CD8-positive, alpha-beta memory T cell (primary cell): ENCODE measurements at regions not wholly inside any gene's neighbourhood (a gene's known extent, or its start where the extent isn't known, plus 50 kb on each side); places are given as distances from the start of the nearest gene placed in this dataset.

Experiments used
- CTCF ChIA-PET: fragments of 350-600 bp; sonication (Branson Sonifier 250); formaldehyde crosslinking; loops from one replicate; lab custom pipeline; 2021; ENCODE audit warnings: antibody characterized with exemption; lab: Charles Lee
- POLR2A ChIA-PET: fragments of 350-600 bp; sonication (Branson Sonifier 250); formaldehyde crosslinking; loops from one replicate; lab custom pipeline; 2021; ENCODE audit warnings: antibody characterized with exemption; lab: Charles Lee
- DNase-seq, 5 donors: peaks; one replicate each; pipeline versions ENCODE4 v3.0.0 to v3.0.0-alpha.2; 2020 to 2022; ENCODE audit warnings: mixed read lengths in 1 of 5
- H3K27ac ChIP-seq: one replicate; pipeline ENCODE4 v1.7.0; 2013; ENCODE audit warnings: low read depth, mild to moderate bottlenecking, low read length, moderate library complexity
- H3K27me3 ChIP-seq: 2 replicates; pipeline ENCODE4 v1.7.0; 2013; ENCODE audit warnings: low read length, mild to moderate bottlenecking; ENCODE audit not compliant: insufficient read depth, poor library complexity, severe bottlenecking
- H3K36me3 ChIP-seq: 2 replicates; pipeline ENCODE4 v1.7.0; 2013; ENCODE audit warnings: mild to moderate bottlenecking, low read length, moderate library complexity; ENCODE audit not compliant: insufficient read depth
- H3K4me1 ChIP-seq: 2 replicates; pipeline ENCODE4 v1.7.0; 2013; ENCODE audit warnings: mild to moderate bottlenecking, low read length, moderate library complexity; ENCODE audit not compliant: insufficient read depth
- H3K4me3 ChIP-seq: 2 replicates; pipeline ENCODE4 v1.7.0; 2013; ENCODE audit warnings: mild to moderate bottlenecking, low read length
- H3K9me3 ChIP-seq: 2 replicates; pipeline ENCODE4 v1.7.0; 2013; ENCODE audit warnings: mild to moderate bottlenecking, low read length
- H3K27ac Mint-ChIP-seq, 8 donors: one replicate each; pipeline ENCODE4 v1.8.0; 2020 to 2021; ENCODE audit warnings: mixed read lengths in 8 of 8, mild to moderate bottlenecking in 6 of 8, inconsistent platforms in 3 of 8, moderate library complexity in 3 of 8
- H3K27me3 Mint-ChIP-seq, 2 donors: one replicate each; pipeline ENCODE4 v1.8.0; 2020 to 2021; ENCODE audit warnings: mixed read lengths in 2 of 2, mild to moderate bottlenecking in 1 of 2, moderate library complexity in 1 of 2
- H3K36me3 Mint-ChIP-seq, 3 donors: one replicate each; pipeline ENCODE4 v1.8.0; 2020 to 2021; ENCODE audit warnings: mixed read lengths in 3 of 3, inconsistent platforms in 1 of 3, mild to moderate bottlenecking in 1 of 3
- H3K4me1 Mint-ChIP-seq, 3 donors: one replicate each; pipeline ENCODE4 v1.8.0; 2020 to 2021; ENCODE audit warnings: mixed read lengths in 3 of 3, inconsistent platforms in 1 of 3, mild to moderate bottlenecking in 1 of 3
- H3K4me3 Mint-ChIP-seq, 7 donors: one replicate each; pipeline ENCODE4 v1.8.0; 2020 to 2021; ENCODE audit warnings: mixed read lengths in 7 of 7, mild to moderate bottlenecking in 6 of 7, moderate library complexity in 4 of 7, inconsistent platforms in 2 of 7
- H3K9me3 Mint-ChIP-seq, 5 donors: one replicate each; pipeline ENCODE4 v1.8.0; 2020 to 2022; ENCODE audit warnings: mixed read lengths in 5 of 5, mild to moderate bottlenecking in 3 of 5, moderate library complexity in 2 of 5, inconsistent platforms in 1 of 5

DNA sequence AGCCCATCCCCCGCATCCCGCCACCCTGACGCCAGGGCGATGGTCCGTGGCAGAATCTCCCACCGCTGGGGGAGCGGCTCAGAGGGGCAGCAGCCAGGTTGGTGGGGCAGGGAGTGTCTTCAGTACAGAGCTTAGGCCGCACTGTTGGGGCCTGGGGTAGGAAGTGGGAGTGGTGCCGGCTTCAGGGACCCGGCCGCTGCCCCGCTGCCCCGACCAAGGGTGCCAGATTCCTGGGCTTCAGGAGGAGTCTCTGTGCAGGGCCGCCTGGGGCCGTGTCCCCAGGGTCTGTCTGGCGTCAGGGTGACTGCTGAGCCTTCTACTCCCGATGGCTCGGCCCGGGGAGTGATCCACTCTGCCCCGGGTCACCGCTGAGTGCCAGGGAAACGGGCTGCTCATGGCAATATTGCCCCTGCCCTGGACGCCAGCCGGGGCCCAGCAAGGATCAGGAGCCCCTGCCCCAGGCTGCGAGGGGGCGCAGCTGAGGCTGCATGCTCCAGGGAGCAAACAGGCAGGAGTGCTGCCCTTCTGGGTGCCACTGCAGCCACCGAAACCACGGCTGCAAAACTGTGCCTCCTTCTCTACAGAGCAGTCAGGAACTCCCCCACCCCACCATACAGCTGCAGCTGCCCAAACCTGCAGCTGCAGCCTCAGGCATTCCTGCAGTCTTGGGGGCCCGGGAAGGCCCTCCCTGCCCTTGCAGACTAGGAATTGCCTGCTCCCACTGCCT, 1206.1 kb downstream of the ARAP2 start:
- Histone ChIP-seq H3K27me3 (no peaks in the 10 kb centered on the region), H3K4me3 (no peak overlapping the region), H3K36me3 (no peaks in the 10 kb centered on the region), H3K9me3 (no peaks in the 10 kb centered on the region), H3K27ac (no peak overlapping the region), H3K4me1 (no peaks in the 10 kb centered on the region)
- CTCF ChIA-PET = no interaction called here
- H3K27me3 Mint-ChIP-seq = no peaks in the 10 kb centered on the region
- H3K4me3 Mint-ChIP-seq = no peak overlapping the region
- POLR2A ChIA-PET = no interaction called here
- no peaks in the 10 kb centered on the region for H3K4me1 Mint-ChIP-seq
- peaks cover 0 to 20% (median 5%) of the 10 kb centered on the region in 5 donors for H3K9me3 Mint-ChIP-seq
- DNase-seq = peak in 1 of 5 donors; percentile 45
- no peak overlapping the region for H3K27ac Mint-ChIP-seq
- H3K36me3 Mint-ChIP-seq = no peaks in the 10 kb centered on the region

DNA sequence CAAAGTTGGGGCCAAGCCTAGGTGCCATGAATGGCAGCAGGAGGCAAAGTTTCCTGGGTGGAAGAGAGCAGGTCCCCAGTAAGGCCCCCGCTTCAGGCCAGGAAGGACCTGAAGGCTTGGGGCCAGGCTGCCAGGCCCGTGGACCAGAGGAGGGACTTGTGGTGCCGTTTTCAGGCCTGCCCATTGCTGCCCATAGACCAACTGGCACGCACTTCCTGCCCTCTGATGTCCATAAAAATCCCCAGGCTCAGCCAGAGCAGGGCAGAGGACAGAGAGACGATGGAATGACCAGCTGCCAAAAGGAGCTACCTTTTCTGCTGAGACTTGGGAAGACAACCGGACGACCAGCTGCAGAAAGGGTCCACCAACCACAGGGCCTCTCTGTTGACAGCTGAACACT, 1205.5 kb downstream of the ARAP2 start:
- Histone ChIP-seq H3K27me3 (no peaks in the 10 kb centered on the region), H3K4me3 (no peak overlapping the region), H3K4me1 (no peaks in the 10 kb centered on the region), H3K36me3 (no peaks in the 10 kb centered on the region), H3K27ac (no peak overlapping the region), H3K9me3 (no peaks in the 10 kb centered on the region)
- Mint-ChIP-seq H3K4me3 (no peak overlapping the region), H3K27ac (no peak overlapping the region), H3K4me1 (no peaks in the 10 kb centered on the region), H3K27me3 (no peaks in the 10 kb centered on the region), H3K36me3 (no peaks in the 10 kb centered on the region), H3K9me3 (peaks cover 0 to 20% (median 5%) of the 10 kb centered on the region in 5 donors)
- DNase-seq = no peak
- POLR2A ChIA-PET = no interaction called here
- CTCF ChIA-PET = no interaction called here

DNA sequence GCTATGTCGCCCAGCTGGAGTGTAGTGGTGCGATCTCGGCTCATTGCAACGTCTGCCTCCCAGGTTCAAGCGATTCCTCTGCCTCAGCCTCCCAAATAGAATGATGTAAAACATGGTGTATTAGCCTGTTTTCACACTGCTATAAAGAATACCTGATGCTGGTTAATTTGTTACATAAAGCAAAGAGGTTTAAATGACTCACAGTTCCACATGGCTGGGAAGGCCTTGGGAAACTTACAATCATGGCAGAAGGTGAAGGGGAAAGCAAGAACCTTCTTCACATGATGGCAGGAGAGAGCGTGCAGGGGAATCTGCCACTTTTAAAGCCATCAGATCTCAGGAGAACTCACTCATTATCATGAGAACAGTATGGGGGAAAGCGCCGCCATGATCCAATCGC, 1191.8 kb downstream of the ARAP2 start:
- no peak for DNase-seq
- Histone ChIP-seq H3K4me3 (no peak overlapping the region), H3K9me3 (no peaks in the 10 kb centered on the region), H3K4me1 (no peaks in the 10 kb centered on the region), H3K27ac (no peak overlapping the region), H3K36me3 (no peaks in the 10 kb centered on the region), H3K27me3 (no peaks in the 10 kb centered on the region)
- Mint-ChIP-seq H3K27ac (no peak overlapping the region), H3K27me3 (no peaks in the 10 kb centered on the region), H3K36me3 (no peaks in the 10 kb centered on the region), H3K9me3 (peaks cover 0 to 16% (median 3%) of the 10 kb centered on the region in 5 donors), H3K4me3 (no peak overlapping the region), H3K4me1 (no peaks in the 10 kb centered on the region)
- ChIA-PET POLR2A (no interaction called here), CTCF (no interaction called here)

DNA sequence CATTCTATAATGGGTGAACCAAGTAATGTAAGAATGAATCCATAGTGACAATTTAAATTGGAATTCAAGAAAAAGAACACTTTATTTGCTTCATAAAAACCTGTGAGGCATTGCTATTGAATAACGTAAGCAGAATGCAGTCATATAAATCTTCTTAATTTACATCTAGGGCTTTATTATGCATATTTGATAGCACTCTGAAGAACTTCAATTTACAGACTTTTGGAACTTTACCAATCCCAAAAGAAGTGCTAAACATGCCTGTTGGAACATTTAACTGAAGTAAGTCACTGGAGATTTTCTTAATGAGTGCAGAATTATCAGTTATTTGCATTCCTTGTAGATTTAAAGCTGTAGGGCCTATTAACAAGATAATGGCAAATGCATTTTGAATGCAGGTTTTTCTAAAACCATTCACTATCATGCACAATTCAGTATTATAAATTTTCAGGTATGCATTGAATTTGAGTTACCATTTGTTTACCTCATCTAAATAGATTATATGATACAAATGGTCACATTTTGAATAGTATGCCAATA, 1181.2 kb downstream of the ARAP2 start:
- H3K4me1 Mint-ChIP-seq = no peaks in the 10 kb centered on the region
- H3K27ac Mint-ChIP-seq = no peak overlapping the region
- Histone ChIP-seq H3K9me3 (no peaks in the 10 kb centered on the region), H3K4me3 (no peak overlapping the region), H3K27ac (no peak overlapping the region), H3K36me3 (no peaks in the 10 kb centered on the region), H3K27me3 (no peaks in the 10 kb centered on the region), H3K4me1 (no peaks in the 10 kb centered on the region)
- H3K36me3 Mint-ChIP-seq = no peaks in the 10 kb centered on the region
- no peaks in the 10 kb centered on the region for H3K27me3 Mint-ChIP-seq
- DNase-seq = no peak
- POLR2A ChIA-PET = no interaction called here
- peaks cover 0 to 8% (median 2%) of the 10 kb centered on the region in 5 donors for H3K9me3 Mint-ChIP-seq
- no peak overlapping the region for H3K4me3 Mint-ChIP-seq
- CTCF ChIA-PET = no interaction called here

GRCh38 chr4:35066406-35066805, 1177.9 kb downstream of the ARAP2 start:
- Mint-ChIP-seq H3K9me3 (peaks cover 0 to 3% (median 0%) of the 10 kb centered on the region in 5 donors), H3K4me3 (no peak overlapping the region), H3K27ac (no peak overlapping the region), H3K36me3 (no peaks in the 10 kb centered on the region), H3K4me1 (no peaks in the 10 kb centered on the region), H3K27me3 (no peaks in the 10 kb centered on the region)
- H3K9me3 ChIP-seq = no peaks in the 10 kb centered on the region
- no peak overlapping the region for H3K27ac ChIP-seq
- H3K27me3 ChIP-seq = no peaks in the 10 kb centered on the region
- CTCF ChIA-PET = no interaction called here
- POLR2A ChIA-PET = no interaction called here
- H3K4me3 ChIP-seq = no peak overlapping the region
- no peaks in the 10 kb centered on the region for H3K4me1 ChIP-seq
- no peaks in the 10 kb centered on the region for H3K36me3 ChIP-seq
- no peak for DNase-seq

GRCh38 chr4:35080799-35081198, 1163.5 kb downstream of the ARAP2 start:
- H3K27me3 Mint-ChIP-seq = no peaks in the 10 kb centered on the region
- CTCF ChIA-PET = no interaction called here
- Histone ChIP-seq H3K27me3 (no peaks in the 10 kb centered on the region), H3K4me1 (no peaks in the 10 kb centered on the region), H3K9me3 (no peaks in the 10 kb centered on the region), H3K27ac (no peak overlapping the region), H3K4me3 (no peak overlapping the region), H3K36me3 (no peaks in the 10 kb centered on the region)
- H3K4me1 Mint-ChIP-seq = no peaks in the 10 kb centered on the region
- H3K36me3 Mint-ChIP-seq = no peaks in the 10 kb centered on the region
- POLR2A ChIA-PET = no interaction called here
- DNase-seq = no peak
- peaks cover 0 to 11% (median 3%) of the 10 kb centered on the region in 5 donors for H3K9me3 Mint-ChIP-seq
- H3K4me3 Mint-ChIP-seq = no peak overlapping the region
- no peak overlapping the region for H3K27ac Mint-ChIP-seq

DNA sequence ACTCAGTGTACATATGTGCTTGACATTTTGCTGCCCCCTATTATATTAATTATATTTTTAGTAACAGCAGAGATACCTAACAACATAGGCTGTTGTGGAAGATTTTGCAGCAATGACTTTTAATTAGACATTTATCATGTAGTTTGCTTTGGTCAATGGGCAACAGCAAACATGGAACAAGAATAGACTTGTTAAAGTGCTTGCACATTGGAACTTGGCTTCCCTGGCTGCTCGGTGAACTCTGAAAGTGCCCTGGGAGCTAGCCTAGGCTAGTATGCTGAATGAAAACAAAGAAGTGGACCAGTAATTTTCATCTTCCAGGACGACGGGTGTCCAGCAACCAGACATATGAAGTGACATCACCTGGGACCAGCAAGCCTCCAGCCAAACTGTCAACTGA, 1157.1 kb downstream of the ARAP2 start:
- Histone ChIP-seq H3K27me3 (no peaks in the 10 kb centered on the region), H3K4me3 (no peak overlapping the region), H3K9me3 (no peaks in the 10 kb centered on the region), H3K36me3 (no peaks in the 10 kb centered on the region), H3K4me1 (no peaks in the 10 kb centered on the region), H3K27ac (no peak overlapping the region)
- POLR2A ChIA-PET = no interaction called here
- Mint-ChIP-seq H3K4me1 (no peaks in the 10 kb centered on the region), H3K27ac (no peak overlapping the region), H3K9me3 (peaks cover 0 to 4% (median 0%) of the 10 kb centered on the region in 5 donors), H3K36me3 (no peaks in the 10 kb centered on the region), H3K4me3 (no peak overlapping the region), H3K27me3 (no peaks in the 10 kb centered on the region)
- CTCF ChIA-PET = no interaction called here
- no peak for DNase-seq

- H3K27me3 Mint-ChIP-seq = no peaks in the 10 kb centered on the region
- POLR2A ChIA-PET = no interaction called here
Observed at GRCh38 chr4:35100932-35101331, 1143.4 kb downstream of the ARAP2 start.

More at GRCh38 chr4:35100932-35101331, 1143.4 kb downstream of the ARAP2 start:
- Histone ChIP-seq H3K27me3 (no peaks in the 10 kb centered on the region), H3K9me3 (no peaks in the 10 kb centered on the region), H3K4me3 (no peak overlapping the region), H3K27ac (no peak overlapping the region), H3K36me3 (no peaks in the 10 kb centered on the region), H3K4me1 (no peaks in the 10 kb centered on the region)
- Mint-ChIP-seq H3K36me3 (no peaks in the 10 kb centered on the region), H3K27ac (peak overlapping the region in 1 of 8 donors; percentile 51), H3K4me1 (no peaks in the 10 kb centered on the region), H3K4me3 (no peak overlapping the region), H3K9me3 (peaks cover 0 to 16% (median 5%) of the 10 kb centered on the region in 5 donors)
- CTCF ChIA-PET = no interaction called here
- DNase-seq = no peak
